ENCODE measurements at regions not wholly inside any gene's neighbourhood (a gene's known extent, or its start where the extent isn't known, plus 50 kb on each side); places are given as distances from the start of the nearest gene placed in this dataset.
"Not testable (repeated sequence)": the region's sequence is repeated elsewhere in the genome, so short reads cannot be mapped to it uniquely, and the experiment has no call there.

GRCh38 chr6:84569882-84570281 is 194.5 kb downstream of the TBX18 start:
- Histone ChIP-seq H3K23ac (ENCODE audit: low read length) (no peak overlapping the region), H2BK12ac (ENCODE audit: low read length) (no peak overlapping the region), H3K79me2 (ENCODE audit: control insufficient read depth, insufficient read depth, low read length, poor library complexity) (no peaks in the 10 kb centered on the region), H2BK120ac (ENCODE audit: insufficient read depth, low read length, poor library complexity) (no peak overlapping the region), H4K8ac (ENCODE audit: low read depth, low read length) (no peak overlapping the region), H3K9me3 (ENCODE audit: insufficient read depth, low read depth, low read length) (no peaks in the 10 kb centered on the region), H4K12ac (ENCODE audit: low read depth, low read length) (no peak overlapping the region), H3K18ac (ENCODE audit: low read length) (no peak overlapping the region), H3K27ac (ENCODE audit: low read depth, low read length) (no peak overlapping the region), H3K4me3 (ENCODE audit: low read depth, low read length) (no peak overlapping the region), H3K4me2 (ENCODE audit: low read length) (no peak overlapping the region), H2AFZ (ENCODE audit: insufficient read depth, low read length, poor library complexity) (no peak overlapping the region), H2BK5ac (ENCODE audit: low read depth, low read length, poor library complexity) (no peak overlapping the region), H3K36me3 (ENCODE audit: control insufficient read depth in 1 of 2, insufficient read depth in 2 of 2, low read length in 2 of 2) (no peaks in the 10 kb centered on the region), H3K79me1 (ENCODE audit: low read length) (no peaks in the 10 kb centered on the region), H3K9ac (ENCODE audit: low read length) (no peak overlapping the region), H2AK5ac (ENCODE audit: low read length) (no peak overlapping the region), H3K14ac (ENCODE audit: low read length) (no peak overlapping the region), H3K4ac (ENCODE audit: low read depth, low read length) (no peak overlapping the region), H3K4me1 (ENCODE audit: control insufficient read depth in 1 of 2, insufficient read depth in 2 of 2, low read length in 2 of 2) (no peaks in the 10 kb centered on the region), H4K91ac (ENCODE audit: low read depth, low read length) (no peak overlapping the region), H3K27me3 (ENCODE audit: insufficient read depth, low read length) (no peaks in the 10 kb centered on the region)
- no peak for DNase-seq

- Histone ChIP-seq H3K4me3 (ENCODE audit: low read depth, low read length) (no peak overlapping the region), H3K9ac (ENCODE audit: low read length) (no peak overlapping the region), H4K8ac (ENCODE audit: low read depth, low read length) (no peak overlapping the region), H3K4me2 (ENCODE audit: low read length) (no peak overlapping the region), H3K9me3 (ENCODE audit: insufficient read depth, low read depth, low read length) (no peaks in the 10 kb centered on the region), H3K23ac (ENCODE audit: low read length) (no peak overlapping the region), H2BK5ac (ENCODE audit: low read depth, low read length, poor library complexity) (no peak overlapping the region), H3K4ac (ENCODE audit: low read depth, low read length) (no peak overlapping the region), H2BK12ac (ENCODE audit: low read length) (no peak overlapping the region), H4K91ac (ENCODE audit: low read depth, low read length) (no peak overlapping the region), H2BK120ac (ENCODE audit: insufficient read depth, low read length, poor library complexity) (no peak overlapping the region), H4K12ac (ENCODE audit: low read depth, low read length) (no peak overlapping the region), H3K14ac (ENCODE audit: low read length) (no peak overlapping the region), H3K4me1 (ENCODE audit: control insufficient read depth in 1 of 2, insufficient read depth in 2 of 2, low read length in 2 of 2) (no peaks in the 10 kb centered on the region), H3K36me3 (ENCODE audit: control insufficient read depth in 1 of 2, insufficient read depth in 2 of 2, low read length in 2 of 2) (no peaks in the 10 kb centered on the region), H3K79me2 (ENCODE audit: control insufficient read depth, insufficient read depth, low read length, poor library complexity) (no peaks in the 10 kb centered on the region), H3K27me3 (ENCODE audit: insufficient read depth, low read length) (no peaks in the 10 kb centered on the region), H2AFZ (ENCODE audit: insufficient read depth, low read length, poor library complexity) (no peak overlapping the region), H3K18ac (ENCODE audit: low read length) (no peak overlapping the region), H2AK5ac (ENCODE audit: low read length) (no peak overlapping the region), H3K79me1 (ENCODE audit: low read length) (no peaks in the 10 kb centered on the region), H3K27ac (ENCODE audit: low read depth, low read length) (no peak overlapping the region)
- DNase-seq: no peak
Measured at GRCh38 chr6:84568971-84569370, 195.4 kb downstream of the TBX18 start.

- not testable (repeated sequence) for H2BK12ac ChIP-seq (ENCODE audit: low read length); H3K4me2 ChIP-seq (ENCODE audit: low read length)
Measured at GRCh38 chr6:84565718-84566117, 198.7 kb downstream of the TBX18 start.

GRCh38 chr6:84560436-84561390 is 203.7 kb downstream of the TBX18 start:
- Histone ChIP-seq H3K27ac (ENCODE audit: low read depth, low read length) (no peak overlapping the region), H2BK120ac (ENCODE audit: insufficient read depth, low read length, poor library complexity) (no peak overlapping the region), H3K79me2 (ENCODE audit: control insufficient read depth, insufficient read depth, low read length, poor library complexity) (no peaks in the 10 kb centered on the region), H4K91ac (ENCODE audit: low read depth, low read length) (no peak overlapping the region), H4K8ac (ENCODE audit: low read depth, low read length) (no peak overlapping the region), H3K23ac (ENCODE audit: low read length) (no peak overlapping the region), H2BK5ac (ENCODE audit: low read depth, low read length, poor library complexity) (no peak overlapping the region), H3K4me3 (ENCODE audit: low read depth, low read length) (no peak overlapping the region), H3K9me3 (ENCODE audit: insufficient read depth, low read depth, low read length) (no peaks in the 10 kb centered on the region), H3K4me2 (ENCODE audit: low read length) (no peak overlapping the region), H3K4ac (ENCODE audit: low read depth, low read length) (no peak overlapping the region), H2AK5ac (ENCODE audit: low read length) (no peak overlapping the region), H2BK12ac (ENCODE audit: low read length) (no peak overlapping the region), H2AFZ (ENCODE audit: insufficient read depth, low read length, poor library complexity) (no peak overlapping the region), H4K12ac (ENCODE audit: low read depth, low read length) (no peak overlapping the region), H3K9ac (ENCODE audit: low read length) (no peak overlapping the region), H3K18ac (ENCODE audit: low read length) (no peak overlapping the region), H3K79me1 (ENCODE audit: low read length) (no peaks in the 10 kb centered on the region), H3K36me3 (ENCODE audit: control insufficient read depth in 1 of 2, insufficient read depth in 2 of 2, low read length in 2 of 2) (no peaks in the 10 kb centered on the region), H3K4me1 (ENCODE audit: control insufficient read depth in 1 of 2, insufficient read depth in 2 of 2, low read length in 2 of 2) (no peaks in the 10 kb centered on the region), H3K14ac (ENCODE audit: low read length) (no peak overlapping the region), H3K27me3 (ENCODE audit: insufficient read depth, low read length) (no peaks in the 10 kb centered on the region)
- no peak for DNase-seq
- WGBS (ENCODE audit: extremely low coverage, insufficient coverage, insufficient read length): no CpG with 5 or more reads among the region's 9 CpGs

More at GRCh38 chr6:84565718-84566117, 198.7 kb downstream of the TBX18 start:
- not testable (repeated sequence) for H4K12ac ChIP-seq (ENCODE audit: low read depth, low read length); H3K79me1 ChIP-seq (ENCODE audit: low read length); H2AFZ ChIP-seq (ENCODE audit: insufficient read depth, low read length, poor library complexity); H2BK5ac ChIP-seq (ENCODE audit: low read depth, low read length, poor library complexity); H3K4me3 ChIP-seq (ENCODE audit: low read depth, low read length); H4K91ac ChIP-seq (ENCODE audit: low read depth, low read length); H2AK5ac ChIP-seq (ENCODE audit: low read length); H3K4ac ChIP-seq (ENCODE audit: low read depth, low read length); H3K36me3 ChIP-seq (ENCODE audit: control insufficient read depth in 1 of 2, insufficient read depth in 2 of 2, low read length in 2 of 2); H3K79me2 ChIP-seq (ENCODE audit: control insufficient read depth, insufficient read depth, low read length, poor library complexity); DNase-seq; H3K18ac ChIP-seq (ENCODE audit: low read length); H3K4me1 ChIP-seq (ENCODE audit: control insufficient read depth in 1 of 2, insufficient read depth in 2 of 2, low read length in 2 of 2); H3K27me3 ChIP-seq (ENCODE audit: insufficient read depth, low read length); H2BK120ac ChIP-seq (ENCODE audit: insufficient read depth, low read length, poor library complexity); H4K8ac ChIP-seq (ENCODE audit: low read depth, low read length); H3K23ac ChIP-seq (ENCODE audit: low read length); H3K14ac ChIP-seq (ENCODE audit: low read length); H3K9ac ChIP-seq (ENCODE audit: low read length); H3K27ac ChIP-seq (ENCODE audit: low read depth, low read length); H3K9me3 ChIP-seq (ENCODE audit: insufficient read depth, low read depth, low read length)
- WGBS (ENCODE audit: extremely low coverage, insufficient coverage, insufficient read length): no CpG with 5 or more reads among the region's 6 CpGs

All from trophoblast cell (in vitro differentiated cells and primary cell).